RWPE2 (cell line): ENCODE measurements at regions not wholly inside any gene's neighbourhood (a gene's known extent, or its start where the extent isn't known, plus 50 kb on each side); places are given as distances from the start of the nearest gene placed in this dataset.

Experiments used
- ATAC-seq: fragments of 200-7000 bp; cut with Tn5 transposase; 3 replicates; pipeline ENCODE4 v1.9.1; 2021; ENCODE audit warnings: low read depth
- DNase-seq: peaks from one replicate; pipeline ENCODE4 v3.0.0-alpha.2; 2020; ENCODE audit warnings: low spot score
- H3K27ac ChIP-seq: fragments of 450-650 bp; 2 replicates; pipeline ENCODE4 v1.5.1; 2017; ENCODE audit warnings: mild to moderate bottlenecking; ENCODE audit not compliant: poor library complexity, severe bottlenecking
- H3K27me3 ChIP-seq: fragments of 250-450 bp; sonication (Bioruptor Pico); 2 replicates; pipeline ENCODE4 v1.5.1; 2021; ENCODE audit warnings: mild to moderate bottlenecking, moderate library complexity; ENCODE audit not compliant: insufficient read depth, poor library complexity, severe bottlenecking
- H3K36me3 ChIP-seq: fragments of 250-450 bp; sonication (Bioruptor Pico); 2 replicates; pipeline ENCODE4 v1.5.1; 2020; ENCODE audit warnings: low read depth, mild to moderate bottlenecking, moderate library complexity
- H3K4me1 ChIP-seq: fragments of 250-450 bp; sonication (Bioruptor Pico); 2 replicates; pipeline ENCODE4 v1.5.1; 2021; ENCODE audit warnings: mild to moderate bottlenecking, moderate library complexity; ENCODE audit not compliant: insufficient read depth, poor library complexity, severe bottlenecking
- H3K4me3 ChIP-seq: fragments of 250-450 bp; sonication (Bioruptor Pico); 2 replicates; pipeline ENCODE4 v1.5.1; 2021; ENCODE audit warnings: mild to moderate bottlenecking, moderate library complexity; ENCODE audit not compliant: severe bottlenecking
- H3K9me3 ChIP-seq: fragments of 250-450 bp; sonication (Bioruptor Pico); 2 replicates; pipeline ENCODE4 v1.5.1; 2021; ENCODE audit warnings: mild to moderate bottlenecking, moderate library complexity; ENCODE audit not compliant: severe bottlenecking
- TF ChIP-seq, protein P1 (sequence below): fragments of 450-650 bp; IDR thresholded peaks from one replicate; pipeline ENCODE4 v1.5.1; 2017; ENCODE audit warnings: mild to moderate bottlenecking, moderate library complexity; ENCODE audit not compliant: poor library complexity, severe bottlenecking

DNA sequence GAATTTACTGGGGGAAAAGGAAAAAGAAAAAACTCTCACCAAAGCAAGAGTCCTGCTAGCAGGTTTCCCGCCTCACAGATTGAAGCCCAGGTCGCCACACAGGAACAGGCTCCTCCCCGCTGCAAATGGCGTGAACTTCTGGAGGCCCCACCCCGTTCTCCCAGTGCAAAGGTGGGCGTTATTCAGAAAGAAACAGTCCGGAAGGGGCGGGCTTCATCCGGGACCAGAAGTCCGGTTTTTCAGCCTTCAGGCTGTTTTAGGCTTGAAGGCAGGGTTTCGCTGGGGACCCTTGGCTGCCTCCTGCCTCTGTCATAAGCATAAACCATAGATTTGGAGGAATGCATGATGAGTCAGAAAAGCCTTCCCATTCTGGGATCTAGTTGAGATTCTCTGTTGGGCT lies 148.3 kb upstream of the POU2AF2 start:
- no peak overlapping the region for H3K27ac ChIP-seq
- DNase-seq: no peak
- H3K36me3 ChIP-seq: no peaks in the 10 kb centered on the region

GRCh38 chr11:111095327-111095726 lies 150.2 kb upstream of the POU2AF2 start:
- no peak for ATAC-seq
- H3K9me3 ChIP-seq: peaks cover 2% of the 10 kb centered on the region
- H3K27ac ChIP-seq: no peak overlapping the region
- no peaks in the 10 kb centered on the region for H3K36me3 ChIP-seq
- no peak overlapping the region for H3K4me3 ChIP-seq
- no peak for DNase-seq
- no peaks in the 10 kb centered on the region for H3K4me1 ChIP-seq
- H3K27me3 ChIP-seq: no peaks in the 10 kb centered on the region
- TF ChIP-seq, protein P1, sequence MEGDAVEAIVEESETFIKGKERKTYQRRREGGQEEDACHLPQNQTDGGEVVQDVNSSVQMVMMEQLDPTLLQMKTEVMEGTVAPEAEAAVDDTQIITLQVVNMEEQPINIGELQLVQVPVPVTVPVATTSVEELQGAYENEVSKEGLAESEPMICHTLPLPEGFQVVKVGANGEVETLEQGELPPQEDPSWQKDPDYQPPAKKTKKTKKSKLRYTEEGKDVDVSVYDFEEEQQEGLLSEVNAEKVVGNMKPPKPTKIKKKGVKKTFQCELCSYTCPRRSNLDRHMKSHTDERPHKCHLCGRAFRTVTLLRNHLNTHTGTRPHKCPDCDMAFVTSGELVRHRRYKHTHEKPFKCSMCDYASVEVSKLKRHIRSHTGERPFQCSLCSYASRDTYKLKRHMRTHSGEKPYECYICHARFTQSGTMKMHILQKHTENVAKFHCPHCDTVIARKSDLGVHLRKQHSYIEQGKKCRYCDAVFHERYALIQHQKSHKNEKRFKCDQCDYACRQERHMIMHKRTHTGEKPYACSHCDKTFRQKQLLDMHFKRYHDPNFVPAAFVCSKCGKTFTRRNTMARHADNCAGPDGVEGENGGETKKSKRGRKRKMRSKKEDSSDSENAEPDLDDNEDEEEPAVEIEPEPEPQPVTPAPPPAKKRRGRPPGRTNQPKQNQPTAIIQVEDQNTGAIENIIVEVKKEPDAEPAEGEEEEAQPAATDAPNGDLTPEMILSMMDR: no peak

More for the DNA sequence above, 148.3 kb upstream of the POU2AF2 start:
- H3K27me3 ChIP-seq: no peaks in the 10 kb centered on the region
- no peaks in the 10 kb centered on the region for H3K4me1 ChIP-seq
- ATAC-seq: peak; percentile 63; the same call in 2 of the 3 replicates
- H3K4me3 ChIP-seq: peak overlapping the region; percentile 8
- peaks cover 2% of the 10 kb centered on the region for H3K9me3 ChIP-seq
- TF ChIP-seq, protein P1: no peak

DNA sequence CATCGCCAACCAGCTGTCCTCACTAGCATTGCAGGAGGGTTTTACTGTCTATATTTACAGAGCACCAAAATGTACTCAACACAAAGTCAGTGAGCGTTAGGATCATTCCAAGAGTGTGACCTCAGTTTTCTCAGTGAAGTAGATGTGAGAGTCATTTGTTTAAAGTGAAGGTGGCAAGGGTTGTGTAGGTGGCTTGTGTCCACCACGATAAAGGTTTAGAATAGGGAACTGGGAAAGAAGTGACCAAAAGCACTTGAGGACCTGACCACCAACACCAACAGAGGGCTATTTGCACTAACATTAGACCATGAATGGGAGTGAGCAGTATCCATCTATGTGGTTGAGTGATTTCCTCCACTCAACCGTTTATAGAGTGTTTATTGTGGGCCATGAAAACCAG lies 152.5 kb upstream of the POU2AF2 start:
- Histone ChIP-seq H3K27ac (no peak overlapping the region), H3K4me1 (no peaks in the 10 kb centered on the region), H3K27me3 (no peaks in the 10 kb centered on the region), H3K9me3 (peaks cover 2% of the 10 kb centered on the region), H3K36me3 (no peaks in the 10 kb centered on the region), H3K4me3 (no peak overlapping the region)
- ATAC-seq: no peak
- no peak for DNase-seq
- TF ChIP-seq, protein P1: no peak

- Histone ChIP-seq H3K27me3 (no peaks in the 10 kb centered on the region), H3K27ac (no peak overlapping the region), H3K36me3 (no peaks in the 10 kb centered on the region), H3K4me1 (no peaks in the 10 kb centered on the region), H3K4me3 (no peak overlapping the region), H3K9me3 (peaks cover 2% of the 10 kb centered on the region)
- TF ChIP-seq, protein P1: no peak
- no peak for ATAC-seq
- DNase-seq: no peak
These were observed 154.1 kb upstream of the POU2AF2 start for GRCh38 chr11:111091321-111091938.

DNA sequence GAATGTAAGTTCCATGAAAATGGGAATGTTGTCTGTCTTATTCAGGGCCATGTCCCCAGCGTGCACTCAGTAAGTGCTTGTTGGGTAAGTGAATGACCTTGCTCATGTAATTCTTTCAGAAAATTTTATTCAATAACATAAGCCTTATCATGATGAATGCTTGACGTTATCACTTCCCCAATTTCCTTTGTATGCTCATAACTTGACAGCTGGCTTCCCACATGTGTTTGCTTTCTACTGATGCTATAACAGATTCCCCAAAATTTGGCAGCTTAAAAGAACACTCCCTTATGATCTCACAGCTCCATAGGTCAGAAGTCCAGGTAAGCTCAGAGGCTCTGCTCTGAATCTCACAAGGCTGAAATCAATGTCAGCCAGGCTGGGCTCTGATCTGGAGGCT lies 155.8 kb upstream of the POU2AF2 start:
- TF ChIP-seq, protein P1: no peak
- H3K36me3 ChIP-seq: no peaks in the 10 kb centered on the region
- no peaks in the 10 kb centered on the region for H3K27me3 ChIP-seq
- DNase-seq (no peak), ATAC-seq (no peak)
- no peak overlapping the region for H3K27ac ChIP-seq
- no peak overlapping the region for H3K4me3 ChIP-seq
- H3K4me1 ChIP-seq: no peaks in the 10 kb centered on the region
- peaks cover 1% of the 10 kb centered on the region for H3K9me3 ChIP-seq
